HepG2 (cell line): ENCODE measurements at regions not wholly inside any gene's neighbourhood (a gene's known extent, or its start where the extent isn't known, plus 50 kb on each side); places are given as distances from the start of the nearest gene placed in this dataset.

ENCODE experiments used
- ATAC-seq: fragments of 200-7000 bp; cut with Tn5 transposase; 3 replicates; pipeline ENCODE4 v1.9.1; 2020; ENCODE audit warnings: mild to moderate bottlenecking, moderate library complexity
- BruUV-seq: library from RNA; stranded (reverse); fragments of 400-500 nt; replicated peaks from 2 replicates; lab custom pipeline; 2021; lab: Mats Ljungman, UMichigan
- CTCF ChIA-PET: fragments of 300-600 bp; formaldehyde crosslinking; extraction: SDS; loops from one replicate; lab custom pipeline; 2021; ENCODE audit warnings: low total read pairs, inconsistent platforms, low intra/inter-chr PET ratio; lab: Yijun Ruan, JAX
- POLR2A ChIA-PET: fragments of 350-600 bp; sonication (Branson Sonifier 250); formaldehyde crosslinking; loops from one replicate; lab custom pipeline; 2020; ENCODE audit warnings: antibody characterized with exemption, inconsistent platforms; lab: Yijun Ruan, JAX
- DNase-seq: peaks from one replicate; pipeline ENCODE4 v3.0.0-alpha.2; 2015; ENCODE audit warnings: low spot score
- FAIRE-seq: peaks from 3 replicates; lab custom pipeline; 2011; peaks lifted over from hg19 to GRCh38; lab: Jason Lieb, UNC
- H2AFZ ChIP-seq: one replicate; pipeline ENCODE4 v1.6.1; 2011; ENCODE audit warnings: low read length, inconsistent platforms
- H3K27ac ChIP-seq: fragments of 300-600 bp; 3 replicates; pipeline ENCODE4 v1.8.0; 2011; ENCODE audit warnings: mixed run types, mild to moderate bottlenecking, mixed read lengths, low read length, inconsistent platforms; ENCODE audit not compliant: insufficient read depth; ENCODE audit errors: extremely low read length
- H3K27me3 ChIP-seq, 2 experiments: fragments of 200-600 bp in 1 of 2; 2 replicates in 1 of 2; 3 replicates in 1 of 2; pipeline versions ENCODE4 v1.6.0 to v1.8.0; 2011; ENCODE audit warnings: low read length in 2 of 2, mild to moderate bottlenecking in 2 of 2, moderate library complexity in 2 of 2, inconsistent platforms in 1 of 2; ENCODE audit not compliant: insufficient read depth in 2 of 2, control insufficient read depth in 1 of 2
- H3K36me3 ChIP-seq, 2 experiments: fragments of 200-600 bp in 1 of 2; replicated peaks in 1 of 2; 2 replicates in 1 of 2; 3 replicates in 1 of 2; pipeline versions ENCODE4 v1.5.1 to v1.8.0; 2011; ENCODE audit warnings: low read length in 2 of 2, inconsistent platforms in 1 of 2; ENCODE audit not compliant: insufficient read depth in 2 of 2, control insufficient read depth in 1 of 2
- H3K4me1 ChIP-seq: 2 replicates; pipeline ENCODE4 v1.5.1; 2012; ENCODE audit warnings: low read length, inconsistent platforms; ENCODE audit not compliant: insufficient read depth
- H3K4me2 ChIP-seq: 2 replicates; pipeline ENCODE4 v1.6.0; 2011; ENCODE audit warnings: low read depth, low read length, inconsistent platforms
- H3K4me3 ChIP-seq, 3 experiments: fragments of 200-600 bp in 1 of 3; sonication (generic), shearing (Covaris generic) in 1 of 3; replicated peaks in 1 of 3; 2 replicates each; pipeline ENCODE4 v1.5.1; 2011 to 2016; ENCODE audit warnings: low read length in 3 of 3, inconsistent platforms in 2 of 3, low read depth in 2 of 3, mild to moderate bottlenecking in 2 of 3, control low read depth in 1 of 3, mixed read lengths in 1 of 3; ENCODE audit not compliant: insufficient read depth in 1 of 3
- H3K79me2 ChIP-seq: one replicate; pipeline ENCODE4 v1.6.1; 2011; ENCODE audit warnings: low read length, inconsistent platforms; ENCODE audit not compliant: insufficient read depth
- H3K9ac ChIP-seq: 2 replicates; pipeline ENCODE4 v1.6.0; 2011; ENCODE audit warnings: mild to moderate bottlenecking, low read depth, low read length, inconsistent platforms; ENCODE audit not compliant: insufficient read depth
- H3K9me3 ChIP-seq: 2 replicates; pipeline ENCODE4 v1.5.1; 2012; ENCODE audit warnings: mild to moderate bottlenecking, low read length
- H4K20me1 ChIP-seq: 2 replicates; pipeline ENCODE4 v1.6.0; 2011; ENCODE audit warnings: inconsistent platforms, mild to moderate bottlenecking, low read length, moderate library complexity; ENCODE audit not compliant: insufficient read depth
- EZH2 ChIP-seq: conservative IDR thresholded peaks from 2 replicates; pipeline ENCODE4 v1.6.1; 2012; ENCODE audit warnings: mild to moderate bottlenecking, low read depth, low read length, moderate library complexity
- FOXO1 ChIP-seq: sonication (generic); formaldehyde crosslinking; IDR thresholded peaks from 2 replicates; pipeline ENCODE4 v1.4.0; 2020; ENCODE audit warnings: missing genetic modification reagents
- HHEX ChIP-seq: IDR thresholded peaks from 2 replicates; pipeline ENCODE4 v1.6.1; 2016; ENCODE audit warnings: control low read depth
- POLR2G ChIP-seq: fragments of 200-400 bp; formaldehyde crosslinking; IDR thresholded peaks from 2 replicates; pipeline ENCODE4 v1.6.1; 2018; ENCODE audit warnings: mild to moderate bottlenecking, low read depth, low read length, moderate library complexity
- RFX3 ChIP-seq: IDR thresholded peaks from 2 replicates; pipeline ENCODE4 v1.6.1; 2016; ENCODE audit warnings: missing biosample characterization, missing genetic modification reagents
- ZBTB7A ChIP-seq: sonication (generic); formaldehyde crosslinking; IDR thresholded peaks from 2 replicates; pipeline ENCODE4 v1.8.0; 2022; ENCODE audit warnings: mild to moderate bottlenecking, missing genetic modification reagents
- ZNF205 ChIP-seq: IDR thresholded peaks from 2 replicates; pipeline ENCODE4 v1.6.1; 2018; ENCODE audit warnings: missing biosample characterization, missing genetic modification reagents
- ZNF274 ChIP-seq: sonication (generic); formaldehyde crosslinking; IDR thresholded peaks from 2 replicates; pipeline ENCODE4 v1.5.1; 2020; ENCODE audit warnings: mild to moderate bottlenecking, missing genetic modification reagents
- ZNF883 ChIP-seq: sonication (generic); formaldehyde crosslinking; IDR thresholded peaks from 2 replicates; pipeline ENCODE4 v1.5.1; 2020; ENCODE audit warnings: mild to moderate bottlenecking, missing genetic modification reagents; ENCODE audit errors: not compliant biosample characterization
- ZSCAN12 ChIP-seq: sonication (generic); formaldehyde crosslinking; IDR thresholded peaks from 2 replicates; pipeline ENCODE4 v1.9.0; 2021; ENCODE audit warnings: mild to moderate bottlenecking, missing genetic modification reagents
- ZSCAN25 ChIP-seq: sonication (generic); formaldehyde crosslinking; IDR thresholded peaks from 2 replicates; pipeline ENCODE4 v1.8.0; 2022; ENCODE audit warnings: mild to moderate bottlenecking, missing genetic modification reagents
- in situ Hi-C: cut with HindIII; loops from 2 replicates; pipeline ENCODE4 v1.10.0; 2017; ENCODE audit warnings: low pct_unique_long_range_greater_than_20kb; ENCODE audit not compliant: extremely low pct_ligation_motif_present
- intact Hi-C: fragments of 100-400 bp; cut with micrococcal nuclease; formaldehyde crosslinking; loops from one replicate; pipeline ENCODE4 v1.10.0; 2022; ENCODE audit not compliant: unreplicated experiment
- TF ChIP-seq, protein P1 (sequence below): sonication (generic); formaldehyde crosslinking; IDR thresholded peaks from 2 replicates; pipeline ENCODE4 v1.8.1; 2023; ENCODE audit warnings: mild to moderate bottlenecking, missing genetic modification reagents
- TF ChIP-seq, protein P2 (sequence below): sonication (generic); formaldehyde crosslinking; IDR thresholded peaks from 2 replicates; pipeline ENCODE4 v1.4.0; 2020; ENCODE audit warnings: mild to moderate bottlenecking, missing genetic modification reagents, borderline replicate concordance
- TF ChIP-seq, protein P3 (sequence below): sonication (generic); formaldehyde crosslinking; IDR thresholded peaks from 2 replicates; pipeline ENCODE4 v1.8.1; 2023; ENCODE audit warnings: mild to moderate bottlenecking, missing genetic modification reagents, borderline replicate concordance
- TF ChIP-seq, protein P4 (sequence below): sonication (generic); formaldehyde crosslinking; IDR thresholded peaks from 2 replicates; pipeline ENCODE4 v1.8.1; 2023; ENCODE audit warnings: mild to moderate bottlenecking, missing genetic modification reagents

DNA sequence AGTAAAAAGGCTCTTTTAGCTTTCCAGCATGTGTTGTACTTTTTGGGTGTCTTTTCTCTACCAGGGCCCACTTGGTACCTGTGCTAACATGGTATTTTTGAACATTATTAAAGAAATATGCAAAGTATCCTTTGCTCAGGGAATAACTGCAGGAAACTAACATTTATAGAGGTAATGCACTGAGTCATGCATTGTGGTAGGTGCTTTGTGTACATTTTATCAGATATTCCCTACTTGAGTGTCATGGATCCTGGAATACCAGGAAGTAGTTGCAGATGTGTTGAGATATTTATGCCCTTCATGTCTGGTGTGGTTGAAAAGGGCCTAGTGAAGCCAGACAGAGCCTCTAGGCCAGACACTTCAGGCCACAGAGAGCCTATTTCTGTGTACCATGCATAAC is 215.5 kb upstream of the CYRIA start:
- Histone ChIP-seq H3K27ac (no peak overlapping the region), H3K4me3 (no peak overlapping the region), H3K4me1 (no peaks in the 10 kb centered on the region), H2AFZ (no peak overlapping the region), H3K79me2 (no peaks in the 10 kb centered on the region), H4K20me1 (no peaks in the 10 kb centered on the region), H3K9ac (no peak overlapping the region), H3K4me2 (no peak overlapping the region), H3K27me3 (no peaks in the 10 kb centered on the region), H3K36me3 (no peaks in the 10 kb centered on the region), H3K9me3 (no peaks in the 10 kb centered on the region)
- ATAC-seq (no peak), FAIRE-seq (no peak), DNase-seq (no peak)
- TF ChIP-seq, protein P1, sequence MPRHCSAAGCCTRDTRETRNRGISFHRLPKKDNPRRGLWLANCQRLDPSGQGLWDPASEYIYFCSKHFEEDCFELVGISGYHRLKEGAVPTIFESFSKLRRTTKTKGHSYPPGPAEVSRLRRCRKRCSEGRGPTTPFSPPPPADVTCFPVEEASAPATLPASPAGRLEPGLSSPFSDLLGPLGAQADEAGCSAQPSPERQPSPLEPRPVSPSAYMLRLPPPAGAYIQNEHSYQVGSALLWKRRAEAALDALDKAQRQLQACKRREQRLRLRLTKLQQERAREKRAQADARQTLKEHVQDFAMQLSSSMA (CRISPR knock-in tag) = no peak
- TF ChIP-seq ZNF205 (CRISPR knock-in tag) = no peak
- no peak for TF ChIP-seq ZNF274 (CRISPR knock-in tag)
- no peak for TF ChIP-seq RFX3 (CRISPR knock-in tag)
- no peak for TF ChIP-seq EZH2
- no peak for TF ChIP-seq POLR2G
- TF ChIP-seq ZSCAN25 = no peak
- TF ChIP-seq HHEX = no peak
- TF ChIP-seq, protein P2, sequence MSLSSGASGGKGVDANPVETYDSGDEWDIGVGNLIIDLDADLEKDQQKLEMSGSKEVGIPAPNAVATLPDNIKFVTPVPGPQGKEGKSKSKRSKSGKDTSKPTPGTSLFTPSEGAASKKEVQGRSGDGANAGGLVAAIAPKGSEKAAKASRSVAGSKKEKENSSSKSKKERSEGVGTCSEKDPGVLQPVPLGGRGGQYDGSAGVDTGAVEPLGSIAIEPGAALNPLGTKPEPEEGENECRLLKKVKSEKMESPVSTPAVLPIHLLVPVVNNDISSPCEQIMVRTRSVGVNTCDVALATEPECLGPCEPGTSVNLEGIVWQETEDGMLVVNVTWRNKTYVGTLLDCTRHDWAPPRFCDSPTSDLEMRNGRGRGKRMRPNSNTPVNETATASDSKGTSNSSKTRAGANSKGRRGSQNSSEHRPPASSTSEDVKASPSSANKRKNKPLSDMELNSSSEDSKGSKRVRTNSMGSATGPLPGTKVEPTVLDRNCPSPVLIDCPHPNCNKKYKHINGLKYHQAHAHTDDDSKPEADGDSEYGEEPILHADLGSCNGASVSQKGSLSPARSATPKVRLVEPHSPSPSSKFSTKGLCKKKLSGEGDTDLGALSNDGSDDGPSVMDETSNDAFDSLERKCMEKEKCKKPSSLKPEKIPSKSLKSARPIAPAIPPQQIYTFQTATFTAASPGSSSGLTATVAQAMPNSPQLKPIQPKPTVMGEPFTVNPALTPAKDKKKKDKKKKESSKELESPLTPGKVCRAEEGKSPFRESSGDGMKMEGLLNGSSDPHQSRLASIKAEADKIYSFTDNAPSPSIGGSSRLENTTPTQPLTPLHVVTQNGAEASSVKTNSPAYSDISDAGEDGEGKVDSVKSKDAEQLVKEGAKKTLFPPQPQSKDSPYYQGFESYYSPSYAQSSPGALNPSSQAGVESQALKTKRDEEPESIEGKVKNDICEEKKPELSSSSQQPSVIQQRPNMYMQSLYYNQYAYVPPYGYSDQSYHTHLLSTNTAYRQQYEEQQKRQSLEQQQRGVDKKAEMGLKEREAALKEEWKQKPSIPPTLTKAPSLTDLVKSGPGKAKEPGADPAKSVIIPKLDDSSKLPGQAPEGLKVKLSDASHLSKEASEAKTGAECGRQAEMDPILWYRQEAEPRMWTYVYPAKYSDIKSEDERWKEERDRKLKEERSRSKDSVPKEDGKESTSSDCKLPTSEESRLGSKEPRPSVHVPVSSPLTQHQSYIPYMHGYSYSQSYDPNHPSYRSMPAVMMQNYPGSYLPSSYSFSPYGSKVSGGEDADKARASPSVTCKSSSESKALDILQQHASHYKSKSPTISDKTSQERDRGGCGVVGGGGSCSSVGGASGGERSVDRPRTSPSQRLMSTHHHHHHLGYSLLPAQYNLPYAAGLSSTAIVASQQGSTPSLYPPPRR (CRISPR knock-in tag) = no peak
- TF ChIP-seq, protein P3, sequence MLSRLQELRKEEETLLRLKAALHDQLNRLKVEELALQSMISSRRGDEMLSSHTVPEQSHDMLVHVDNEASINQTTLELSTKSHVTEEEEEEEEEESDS (CRISPR knock-in tag) = no peak
- no peak for TF ChIP-seq ZBTB7A (CRISPR knock-in tag)
- TF ChIP-seq ZSCAN12 (CRISPR knock-in tag) = no peak
- TF ChIP-seq ZNF883 (CRISPR knock-in tag) = no peak
- no peak for TF ChIP-seq FOXO1
- TF ChIP-seq, protein P4, sequence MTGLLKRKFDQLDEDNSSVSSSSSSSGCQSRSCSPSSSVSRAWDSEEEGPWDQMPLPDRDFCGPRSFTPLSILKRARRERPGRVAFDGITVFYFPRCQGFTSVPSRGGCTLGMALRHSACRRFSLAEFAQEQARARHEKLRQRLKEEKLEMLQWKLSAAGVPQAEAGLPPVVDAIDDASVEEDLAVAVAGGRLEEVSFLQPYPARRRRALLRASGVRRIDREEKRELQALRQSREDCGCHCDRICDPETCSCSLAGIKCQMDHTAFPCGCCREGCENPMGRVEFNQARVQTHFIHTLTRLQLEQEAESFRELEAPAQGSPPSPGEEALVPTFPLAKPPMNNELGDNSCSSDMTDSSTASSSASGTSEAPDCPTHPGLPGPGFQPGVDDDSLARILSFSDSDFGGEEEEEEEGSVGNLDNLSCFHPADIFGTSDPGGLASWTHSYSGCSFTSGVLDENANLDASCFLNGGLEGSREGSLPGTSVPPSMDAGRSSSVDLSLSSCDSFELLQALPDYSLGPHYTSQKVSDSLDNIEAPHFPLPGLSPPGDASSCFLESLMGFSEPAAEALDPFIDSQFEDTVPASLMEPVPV (CRISPR knock-in tag) = no peak
- ChIA-PET CTCF (no interaction called here), POLR2A (no interaction called here)
- intact Hi-C loops = no loop called here
- BruUV-seq = no TSS peak
- in situ Hi-C loops = no loop called here
